ENCODE measurements at regions not wholly inside any gene's neighbourhood (a gene's known extent, or its start where the extent isn't known, plus 50 kb on each side); places are given as distances from the start of the nearest gene placed in this dataset.

- POLR2A ChIA-PET, result no interaction called here
- H3K4me1 ChIP-seq (ENCODE audit: control insufficient read depth in 1 of 2, insufficient read depth in 2 of 2, low read depth in 1 of 2, low read length in 1 of 2), result no peaks in the 10 kb centered on the region
- no peak overlapping the region for H3K27ac ChIP-seq (ENCODE audit: low read depth in 2 of 2, low read length in 1 of 2)
- no peaks in the 10 kb centered on the region for H3F3A ChIP-seq (replicated peaks; ENCODE audit: insufficient read depth)
- TF ChIP-seq ZBTB33 (IDR thresholded peaks at IDR 0.05; ENCODE audit: borderline replicate concordance, low read depth), result no peak
- TF ChIP-seq EP300 (IDR thresholded peaks at IDR 0.05; ENCODE audit: borderline replicate concordance in 1 of 2, low read depth in 1 of 2, low read length in 1 of 2), result no peak
- TF ChIP-seq MXI1 (IDR thresholded peaks at IDR 0.05; ENCODE audit: low read depth, low read length), result no peak
- TF ChIP-seq ELF1 (IDR thresholded peaks at IDR 0.05), result no peak
- no peak for TF ChIP-seq MAX (IDR thresholded peaks at IDR 0.05; ENCODE audit: low read depth)
- no peak for TF ChIP-seq GATA2 (CRISPR knock-in tag; IDR thresholded peaks at IDR 0.05)
- TF ChIP-seq TAF1 (IDR thresholded peaks at IDR 0.05; ENCODE audit: borderline replicate concordance, low read depth, low read length), result no peak
- no peak for TF ChIP-seq GABPA (IDR thresholded peaks at IDR 0.05; ENCODE audit: low read depth)
- no peak for TF ChIP-seq RFX5 (IDR thresholded peaks at IDR 0.05; ENCODE audit: low read length)
- TF ChIP-seq TCF12 (IDR thresholded peaks at IDR 0.05), result no peak
- CTCF ChIA-PET, result no interaction called here
- no peaks in the 10 kb centered on the region for H3K9me3 ChIP-seq
- H3K27me3 ChIP-seq (ENCODE audit: insufficient read depth), result no peaks in the 10 kb centered on the region
- H3K9me2 ChIP-seq, result no peaks in the 10 kb centered on the region
- no peak overlapping the region for H3K9ac ChIP-seq
- no peaks in the 10 kb centered on the region for H4K20me1 ChIP-seq (ENCODE audit: insufficient read depth)
- 4% methylated on average over 2 of the region's 2 CpGs for WGBS (ENCODE audit: low lambda C conversion rate)
- no peak for DNase-seq
- no peak overlapping the region for H2AFZ ChIP-seq (ENCODE audit: low read depth)
- H3K79me2 ChIP-seq (ENCODE audit: insufficient read depth), result no peaks in the 10 kb centered on the region
- no peak overlapping the region for H3K4me2 ChIP-seq
- H3K36me3 ChIP-seq (replicated peaks in 1 of 2; ENCODE audit: control insufficient read depth in 1 of 2, insufficient read depth in 2 of 2, low read length in 1 of 2), result no peaks in the 10 kb centered on the region
- no peak overlapping the region for H3K4me3 ChIP-seq (ENCODE audit: low read depth in 2 of 2, low read length in 1 of 2)
These were observed 223.7 kb upstream of the BCHE start for GRCh38 chr3:166060789-166061479.

- WGBS (ENCODE audit: low lambda C conversion rate), result 7% methylated on average over 4 of the region's 5 CpGs
- no peak overlapping the region for H3K4me2 ChIP-seq
- no peaks in the 10 kb centered on the region for H3K4me1 ChIP-seq (ENCODE audit: control insufficient read depth in 1 of 2, insufficient read depth in 2 of 2, low read depth in 1 of 2, low read length in 1 of 2)
- H3K27ac ChIP-seq (ENCODE audit: low read depth in 2 of 2, low read length in 1 of 2), result no peak overlapping the region
- peak; percentile 1 for DNase-seq
- H3K9me3 ChIP-seq, result no peaks in the 10 kb centered on the region
- H3K36me3 ChIP-seq (replicated peaks in 1 of 2; ENCODE audit: control insufficient read depth in 1 of 2, insufficient read depth in 2 of 2, low read length in 1 of 2), result no peaks in the 10 kb centered on the region
- TF ChIP-seq JUND (IDR thresholded peaks at IDR 0.05) (no peak), FOXM1 (IDR thresholded peaks at IDR 0.05; ENCODE audit: low read depth) (no peak), EZH2phosphoT487 (IDR thresholded peaks at IDR 0.05; ENCODE audit: borderline replicate concordance, low read depth) (no peak), MAX (IDR thresholded peaks at IDR 0.05; ENCODE audit: low read depth) (no peak), USF1 (IDR thresholded peaks at IDR 0.05; ENCODE audit: borderline replicate concordance, low read depth) (no peak), TEAD4 (IDR thresholded peaks at IDR 0.05; ENCODE audit: borderline replicate concordance, insufficient read depth) (no peak), TCF12 (IDR thresholded peaks at IDR 0.05) (no peak), IRF3 (IDR thresholded peaks at IDR 0.05; ENCODE audit: low read depth, low read length) (no peak), GABPA (IDR thresholded peaks at IDR 0.05; ENCODE audit: low read depth) (no peak), RCOR1 (IDR thresholded peaks at IDR 0.05; ENCODE audit: low read length) (no peak)
- H3K27me3 ChIP-seq (ENCODE audit: insufficient read depth), result no peaks in the 10 kb centered on the region
- H3K9me2 ChIP-seq, result no peaks in the 10 kb centered on the region
- ChIA-PET CTCF (no interaction called here), POLR2A (no interaction called here)
- H3K79me2 ChIP-seq (ENCODE audit: insufficient read depth), result no peaks in the 10 kb centered on the region
- H4K20me1 ChIP-seq (ENCODE audit: insufficient read depth), result no peaks in the 10 kb centered on the region
- no peak overlapping the region for H3K9ac ChIP-seq
- H2AFZ ChIP-seq (ENCODE audit: low read depth), result no peak overlapping the region
- no peaks in the 10 kb centered on the region for H3F3A ChIP-seq (replicated peaks; ENCODE audit: insufficient read depth)
- no peak overlapping the region for H3K4me3 ChIP-seq (ENCODE audit: low read depth in 2 of 2, low read length in 1 of 2)
These were observed 215.2 kb upstream of the BCHE start for GRCh38 chr3:166052440-166052839.
